Kidney epithelial cell (primary cell): ENCODE measurements at regions not wholly inside any gene's neighbourhood (a gene's known extent, or its start where the extent isn't known, plus 50 kb on each side); places are given as distances from the start of the nearest gene placed in this dataset.
A peak's percentile ranks its signal among the peaks of the same experiment; 100 is the strongest.

Experiments used
- DNase-seq: peaks from one replicate; pipeline ENCODE4 v3.0.0-alpha.2; 2010; ENCODE audit warnings: low read depth
- H3K27me3 ChIP-seq: 2 replicates; pipeline ENCODE4 v1.6.0; 2011; ENCODE audit warnings: low read length; ENCODE audit not compliant: control insufficient read depth, insufficient read depth
- H3K36me3 ChIP-seq: 2 replicates; pipeline ENCODE4 v1.5.1; 2011; ENCODE audit warnings: low read length; ENCODE audit not compliant: control insufficient read depth, insufficient read depth
- H3K4me3 ChIP-seq: 2 replicates; pipeline ENCODE4 v1.5.1; 2011; ENCODE audit warnings: low read depth, mild to moderate bottlenecking, control low read depth, low read length
- CTCF ChIP-seq: IDR thresholded peaks from 2 replicates; pipeline ENCODE4 v1.5.1; 2011; ENCODE audit warnings: mild to moderate bottlenecking, moderate library complexity, low read length, control low read depth, inconsistent platforms; ENCODE audit not compliant: insufficient read depth, poor library complexity, severe bottlenecking

GRCh38 chr20:6395695-6396094, 272.9 kb upstream of the FERMT1 start:
- Histone ChIP-seq H3K4me3 (no peak overlapping the region), H3K36me3 (no peaks in the 10 kb centered on the region), H3K27me3 (no peaks in the 10 kb centered on the region)
- TF ChIP-seq CTCF = no peak
- DNase-seq = peak; percentile 18

GRCh38 chr20:6388671-6389197, 265.9 kb upstream of the FERMT1 start:
- TF ChIP-seq CTCF = no peak
- DNase-seq = no peak
- Histone ChIP-seq H3K27me3 (no peaks in the 10 kb centered on the region), H3K4me3 (no peak overlapping the region), H3K36me3 (no peaks in the 10 kb centered on the region)

- no peaks in the 10 kb centered on the region for H3K36me3 ChIP-seq
- no peak for DNase-seq
- no peak overlapping the region for H3K4me3 ChIP-seq
- H3K27me3 ChIP-seq = no peaks in the 10 kb centered on the region
- TF ChIP-seq CTCF = no peak
Measured at GRCh38 chr20:6384956-6385486, 262.2 kb upstream of the FERMT1 start.

GRCh38 chr20:6384380-6384779, 261.6 kb upstream of the FERMT1 start:
- TF ChIP-seq CTCF = no peak
- Histone ChIP-seq H3K27me3 (no peaks in the 10 kb centered on the region), H3K36me3 (no peaks in the 10 kb centered on the region), H3K4me3 (no peak overlapping the region)
- DNase-seq = no peak

- TF ChIP-seq CTCF = peak; percentile 68
- Histone ChIP-seq H3K4me3 (no peak overlapping the region), H3K36me3 (no peaks in the 10 kb centered on the region), H3K27me3 (no peaks in the 10 kb centered on the region)
- no peak for DNase-seq
Measured at GRCh38 chr20:6381887-6382286, 259.1 kb upstream of the FERMT1 start.

GRCh38 chr20:6362245-6362644, 239.4 kb upstream of the FERMT1 start:
- no peak for DNase-seq
- no peak for TF ChIP-seq CTCF
- H3K36me3 ChIP-seq = no peaks in the 10 kb centered on the region
- H3K27me3 ChIP-seq = no peaks in the 10 kb centered on the region
- H3K4me3 ChIP-seq = no peak overlapping the region
